ENCODE measurements at regions not wholly inside any gene's neighbourhood (a gene's known extent, or its start where the extent isn't known, plus 50 kb on each side); places are given as distances from the start of the nearest gene placed in this dataset.

- TF ChIP-seq GATA3 (IDR thresholded peaks at IDR 0.05; ENCODE audit: low read depth, low read length): no peak
- no peak for TF ChIP-seq GATA2 (IDR thresholded peaks at IDR 0.05; ENCODE audit: low read depth, low read length)
Measured at GRCh38 chr10:3914733-3915132, 129.7 kb upstream of the KLF6 start.

Data from SH-SY5Y (cell line).